ENCODE measurements at regions not wholly inside any gene's neighbourhood (a gene's known extent, or its start where the extent isn't known, plus 50 kb on each side); places are given as distances from the start of the nearest gene placed in this dataset.

DNA sequence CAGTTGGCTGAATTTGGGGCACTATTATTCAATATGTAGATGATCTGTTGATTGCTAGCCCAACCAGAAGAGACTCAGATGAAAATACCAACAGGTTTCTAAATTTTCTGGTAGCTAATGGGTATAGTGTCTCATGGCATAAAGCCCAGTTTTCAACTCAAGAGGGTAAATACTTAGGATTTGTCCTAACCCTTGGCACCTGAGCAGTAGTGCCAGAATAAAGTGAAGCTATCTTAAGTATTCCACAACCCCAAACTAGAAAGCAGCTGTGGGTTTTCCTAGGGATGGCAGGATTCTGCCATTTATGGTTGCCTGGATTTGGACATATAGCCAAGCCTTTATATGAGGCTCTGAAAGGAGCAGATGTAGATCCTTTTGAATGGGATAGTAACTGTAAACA, 119.0 kb downstream of the AGTR2 start:
- TF ChIP-seq EZH2 (IDR thresholded peaks at IDR 0.05; ENCODE audit: low read length), result no peak
- TF ChIP-seq, protein P1, sequence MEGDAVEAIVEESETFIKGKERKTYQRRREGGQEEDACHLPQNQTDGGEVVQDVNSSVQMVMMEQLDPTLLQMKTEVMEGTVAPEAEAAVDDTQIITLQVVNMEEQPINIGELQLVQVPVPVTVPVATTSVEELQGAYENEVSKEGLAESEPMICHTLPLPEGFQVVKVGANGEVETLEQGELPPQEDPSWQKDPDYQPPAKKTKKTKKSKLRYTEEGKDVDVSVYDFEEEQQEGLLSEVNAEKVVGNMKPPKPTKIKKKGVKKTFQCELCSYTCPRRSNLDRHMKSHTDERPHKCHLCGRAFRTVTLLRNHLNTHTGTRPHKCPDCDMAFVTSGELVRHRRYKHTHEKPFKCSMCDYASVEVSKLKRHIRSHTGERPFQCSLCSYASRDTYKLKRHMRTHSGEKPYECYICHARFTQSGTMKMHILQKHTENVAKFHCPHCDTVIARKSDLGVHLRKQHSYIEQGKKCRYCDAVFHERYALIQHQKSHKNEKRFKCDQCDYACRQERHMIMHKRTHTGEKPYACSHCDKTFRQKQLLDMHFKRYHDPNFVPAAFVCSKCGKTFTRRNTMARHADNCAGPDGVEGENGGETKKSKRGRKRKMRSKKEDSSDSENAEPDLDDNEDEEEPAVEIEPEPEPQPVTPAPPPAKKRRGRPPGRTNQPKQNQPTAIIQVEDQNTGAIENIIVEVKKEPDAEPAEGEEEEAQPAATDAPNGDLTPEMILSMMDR (optimal IDR thresholded peaks at IDR 0.05 in 1 of 3, IDR thresholded peaks at IDR 0.05 in 1 of 3, conservative IDR thresholded peaks at IDR 0.05 in 1 of 3; ENCODE audit: extremely low read depth in 1 of 3, insufficient read depth in 2 of 3, low read length in 3 of 3), result no peak
- no peaks in the 10 kb centered on the region for H3K79me2 ChIP-seq (ENCODE audit: control insufficient read depth, insufficient read depth, low read length)
- no peak overlapping the region for H3K4me2 ChIP-seq (ENCODE audit: control insufficient read depth, extremely low read depth, insufficient read depth, low read depth, low read length)
- H3K27me3 ChIP-seq (ENCODE audit: control insufficient read depth, extremely low read depth, insufficient read depth, low read length), result no peaks in the 10 kb centered on the region
- dilution Hi-C loops (cut with MboI; ENCODE audit: extremely low pct_ligation_motif_present, low sequenced_read_pairs), result no loop called here
- H3K4me3 ChIP-seq (ENCODE audit: control insufficient read depth in 2 of 3, extremely low read depth in 1 of 3, insufficient read depth in 2 of 3, low read depth in 1 of 3, low read length in 3 of 3), result no peak overlapping the region
- no peak overlapping the region for H3K9ac ChIP-seq (ENCODE audit: control insufficient read depth, extremely low read depth, insufficient read depth, low read length)
- no peaks in the 10 kb centered on the region for H3K9me1 ChIP-seq (ENCODE audit: control insufficient read depth, extremely low read depth, insufficient read depth, low read length)
- DNase-seq (ENCODE audit: low read depth, low spot score), result no peak
- peaks cover 23% of the 10 kb centered on the region for H3K4me1 ChIP-seq (ENCODE audit: control insufficient read depth, extremely low read depth, insufficient read depth, low read length)
- no peaks in the 10 kb centered on the region for H4K20me1 ChIP-seq (ENCODE audit: control insufficient read depth, extremely low read depth, insufficient read depth, low read length)
- FAIRE-seq, result no peak
- H3K27ac ChIP-seq (ENCODE audit: control insufficient read depth, insufficient read depth, low read length), result no peak overlapping the region
- H3K36me3 ChIP-seq (ENCODE audit: control insufficient read depth in 2 of 2, extremely low read depth in 1 of 2, insufficient read depth in 2 of 2, low read length in 2 of 2), result no peaks in the 10 kb centered on the region
- H2AFZ ChIP-seq (ENCODE audit: control insufficient read depth, low read length), result no peak overlapping the region
- H3K9me3 ChIP-seq (ENCODE audit: control insufficient read depth, low read depth, low read length), result no peaks in the 10 kb centered on the region

DNA sequence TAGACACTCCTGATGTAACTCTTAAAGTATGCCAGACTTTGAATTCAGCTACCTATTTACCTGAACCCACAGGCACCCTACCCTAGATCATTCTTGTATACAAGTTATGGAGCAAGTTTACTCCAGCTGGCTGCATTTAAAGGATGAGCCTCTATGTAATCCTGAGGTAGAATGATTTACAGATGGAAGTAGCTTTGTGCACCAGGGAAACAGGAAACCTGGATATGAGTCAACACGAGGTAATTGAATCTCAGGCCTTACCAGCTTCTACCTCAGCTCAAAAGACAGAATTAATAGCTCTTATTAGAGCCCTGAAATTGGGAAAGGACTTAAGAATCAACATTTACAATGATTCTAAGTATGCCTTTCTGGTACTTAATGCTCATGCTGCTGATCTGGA, 119.8 kb downstream of the AGTR2 start:
- Histone ChIP-seq H4K20me1 (ENCODE audit: control insufficient read depth, extremely low read depth, insufficient read depth, low read length) (no peaks in the 10 kb centered on the region), H3K27me3 (ENCODE audit: control insufficient read depth, extremely low read depth, insufficient read depth, low read length) (no peaks in the 10 kb centered on the region), H3K4me1 (ENCODE audit: control insufficient read depth, extremely low read depth, insufficient read depth, low read length) (peaks cover 16% of the 10 kb centered on the region), H3K4me2 (ENCODE audit: control insufficient read depth, extremely low read depth, insufficient read depth, low read depth, low read length) (no peak overlapping the region), H3K36me3 (ENCODE audit: control insufficient read depth in 2 of 2, extremely low read depth in 1 of 2, insufficient read depth in 2 of 2, low read length in 2 of 2) (no peaks in the 10 kb centered on the region), H3K9me3 (ENCODE audit: control insufficient read depth, low read depth, low read length) (no peaks in the 10 kb centered on the region), H3K9ac (ENCODE audit: control insufficient read depth, extremely low read depth, insufficient read depth, low read length) (no peak overlapping the region), H3K4me3 (ENCODE audit: control insufficient read depth in 2 of 3, extremely low read depth in 1 of 3, insufficient read depth in 2 of 3, low read depth in 1 of 3, low read length in 3 of 3) (no peak overlapping the region), H2AFZ (ENCODE audit: control insufficient read depth, low read length) (no peak overlapping the region), H3K27ac (ENCODE audit: control insufficient read depth, insufficient read depth, low read length) (no peak overlapping the region), H3K79me2 (ENCODE audit: control insufficient read depth, insufficient read depth, low read length) (no peaks in the 10 kb centered on the region), H3K9me1 (ENCODE audit: control insufficient read depth, extremely low read depth, insufficient read depth, low read length) (no peaks in the 10 kb centered on the region)
- DNase-seq (ENCODE audit: low read depth, low spot score) (no peak), FAIRE-seq (peak; percentile 83)
- TF ChIP-seq, protein P1 (optimal IDR thresholded peaks at IDR 0.05 in 1 of 3, IDR thresholded peaks at IDR 0.05 in 1 of 3, conservative IDR thresholded peaks at IDR 0.05 in 1 of 3; ENCODE audit: extremely low read depth in 1 of 3, insufficient read depth in 2 of 3, low read length in 3 of 3), result no peak
- dilution Hi-C loops (cut with MboI; ENCODE audit: extremely low pct_ligation_motif_present, low sequenced_read_pairs), result no loop called here
